GM12873 (cell line): ENCODE measurements at regions not wholly inside any gene's neighbourhood (a gene's known extent, or its start where the extent isn't known, plus 50 kb on each side); places are given as distances from the start of the nearest gene placed in this dataset.

Source experiments
- CTCF ChIP-seq: IDR thresholded peaks from 2 replicates; pipeline ENCODE4 v1.5.1; 2012; ENCODE audit warnings: low read depth, mild to moderate bottlenecking, moderate library complexity, low read length, control low read depth; ENCODE audit not compliant: insufficient read depth; ENCODE audit errors: missing control alignments

GRCh38 chr5:73994963-73995362 is 369.0 kb downstream of the ARHGEF28 start:
- TF ChIP-seq CTCF: no peak
